ENCODE measurements at regions not wholly inside any gene's neighbourhood (a gene's known extent, or its start where the extent isn't known, plus 50 kb on each side); places are given as distances from the start of the nearest gene placed in this dataset.

DNA sequence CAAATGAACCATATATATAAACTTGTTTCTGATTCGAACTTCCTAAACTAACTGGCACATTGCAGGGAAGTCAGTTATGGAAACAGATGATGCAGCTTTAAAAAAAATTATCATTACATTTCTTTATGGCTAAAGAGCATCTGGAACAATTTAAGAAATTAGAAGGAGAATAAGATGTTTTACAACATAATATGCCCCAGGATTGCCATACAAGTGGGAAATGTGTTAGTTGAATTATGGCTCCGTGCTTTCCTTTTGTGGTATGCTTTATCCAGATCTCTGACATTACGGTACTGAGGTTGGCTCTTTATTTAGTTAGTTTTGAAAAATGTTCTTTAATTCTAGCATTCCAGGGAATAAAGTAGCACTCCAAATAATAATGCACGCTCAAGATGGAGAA lies 343.0 kb upstream of the ZFP64 start:
- TF ChIP-seq, protein P1, sequence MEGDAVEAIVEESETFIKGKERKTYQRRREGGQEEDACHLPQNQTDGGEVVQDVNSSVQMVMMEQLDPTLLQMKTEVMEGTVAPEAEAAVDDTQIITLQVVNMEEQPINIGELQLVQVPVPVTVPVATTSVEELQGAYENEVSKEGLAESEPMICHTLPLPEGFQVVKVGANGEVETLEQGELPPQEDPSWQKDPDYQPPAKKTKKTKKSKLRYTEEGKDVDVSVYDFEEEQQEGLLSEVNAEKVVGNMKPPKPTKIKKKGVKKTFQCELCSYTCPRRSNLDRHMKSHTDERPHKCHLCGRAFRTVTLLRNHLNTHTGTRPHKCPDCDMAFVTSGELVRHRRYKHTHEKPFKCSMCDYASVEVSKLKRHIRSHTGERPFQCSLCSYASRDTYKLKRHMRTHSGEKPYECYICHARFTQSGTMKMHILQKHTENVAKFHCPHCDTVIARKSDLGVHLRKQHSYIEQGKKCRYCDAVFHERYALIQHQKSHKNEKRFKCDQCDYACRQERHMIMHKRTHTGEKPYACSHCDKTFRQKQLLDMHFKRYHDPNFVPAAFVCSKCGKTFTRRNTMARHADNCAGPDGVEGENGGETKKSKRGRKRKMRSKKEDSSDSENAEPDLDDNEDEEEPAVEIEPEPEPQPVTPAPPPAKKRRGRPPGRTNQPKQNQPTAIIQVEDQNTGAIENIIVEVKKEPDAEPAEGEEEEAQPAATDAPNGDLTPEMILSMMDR (IDR thresholded peaks at IDR 0.05): no peak
- no peak for TF ChIP-seq POLR2A (IDR thresholded peaks at IDR 0.05)
